H9 (cell line): ENCODE measurements at regions not wholly inside any gene's neighbourhood (a gene's known extent, or its start where the extent isn't known, plus 50 kb on each side); places are given as distances from the start of the nearest gene placed in this dataset.

Experiments
- DNase-seq: peaks from one replicate; pipeline ENCODE4 v3.0.0-alpha.2; 2017
- H2AFZ ChIP-seq: one replicate; pipeline ENCODE4 v1.6.1; 2013; ENCODE audit warnings: mild to moderate bottlenecking, low read length, control low read depth, moderate library complexity
- H2AK5ac ChIP-seq: 2 replicates; pipeline ENCODE4 v1.6.1; 2013; ENCODE audit warnings: low read length, control low read depth, mixed read lengths; ENCODE audit not compliant: insufficient read length
- H2BK120ac ChIP-seq: one replicate; pipeline ENCODE4 v1.6.1; 2013; ENCODE audit warnings: low read depth, mild to moderate bottlenecking, low read length, control low read depth, inconsistent platforms; ENCODE audit not compliant: poor library complexity, severe bottlenecking
- H2BK12ac ChIP-seq: 2 replicates; pipeline ENCODE4 v1.6.1; 2013; ENCODE audit warnings: low read length, control low read depth, mixed read lengths, low read depth; ENCODE audit not compliant: insufficient read length
- H2BK15ac ChIP-seq: 2 replicates; pipeline ENCODE4 v1.6.1; 2013; ENCODE audit warnings: low read depth, low read length, control low read depth
- H2BK20ac ChIP-seq: one replicate; pipeline ENCODE4 v1.6.1; 2013; ENCODE audit warnings: low read depth, mild to moderate bottlenecking, low read length, control low read depth, inconsistent platforms; ENCODE audit not compliant: poor library complexity, severe bottlenecking
- H2BK5ac ChIP-seq: 2 replicates; pipeline ENCODE4 v1.6.1; 2013; ENCODE audit warnings: low read length, control low read depth, mixed read lengths; ENCODE audit not compliant: insufficient read length
- H3K14ac ChIP-seq: 2 replicates; pipeline ENCODE4 v1.6.1; 2013; ENCODE audit warnings: low read length, control low read depth; ENCODE audit not compliant: insufficient read depth
- H3K18ac ChIP-seq: 2 replicates; pipeline ENCODE4 v1.6.1; 2013; ENCODE audit warnings: low read depth, mild to moderate bottlenecking, mixed read lengths, low read length, control low read depth; ENCODE audit not compliant: insufficient read length
- H3K23ac ChIP-seq: 2 replicates; pipeline ENCODE4 v1.6.1; 2013; ENCODE audit warnings: low read length, control low read depth, mixed read lengths, low read depth; ENCODE audit not compliant: insufficient read length
- H3K23me2 ChIP-seq: 2 replicates; pipeline ENCODE4 v1.6.1; 2013; ENCODE audit warnings: low read depth, mild to moderate bottlenecking, mixed read lengths, low read length, control low read depth; ENCODE audit not compliant: insufficient read length, poor library complexity, severe bottlenecking
- H3K27ac ChIP-seq: 2 replicates; pipeline ENCODE4 v1.5.1; 2013; ENCODE audit warnings: low read length, control low read depth, mixed read lengths, low read depth; ENCODE audit not compliant: insufficient read length
- H3K27me3 ChIP-seq: 2 replicates; pipeline ENCODE4 v1.6.1; 2013; ENCODE audit warnings: low read length, control low read depth, inconsistent platforms; ENCODE audit not compliant: insufficient read depth
- H3K4ac ChIP-seq: 2 replicates; pipeline ENCODE4 v1.6.1; 2013; ENCODE audit warnings: low read depth, mild to moderate bottlenecking, control low read depth, inconsistent platforms, low read length, moderate library complexity
- H3K4me1 ChIP-seq: 2 replicates; pipeline ENCODE4 v1.6.1; 2013; ENCODE audit warnings: low read length, control low read depth, inconsistent platforms; ENCODE audit not compliant: insufficient read depth
- H3K4me2 ChIP-seq: 2 replicates; pipeline ENCODE4 v1.6.1; 2013; ENCODE audit warnings: low read length, control low read depth, mixed read lengths; ENCODE audit not compliant: insufficient read length, insufficient read depth
- H3K56ac ChIP-seq: 2 replicates; pipeline ENCODE4 v1.6.1; 2013; ENCODE audit warnings: low read depth, mild to moderate bottlenecking, mixed read lengths, low read length, control low read depth; ENCODE audit not compliant: insufficient read length
- H3K79me1 ChIP-seq: 2 replicates; pipeline ENCODE4 v1.6.1; 2013; ENCODE audit warnings: low read depth, mild to moderate bottlenecking, moderate library complexity, low read length, control low read depth, inconsistent platforms; ENCODE audit not compliant: insufficient read depth, poor library complexity, severe bottlenecking
- H3K79me2 ChIP-seq: 2 replicates; pipeline ENCODE4 v1.6.1; 2013; ENCODE audit warnings: low read length, control low read depth, inconsistent platforms; ENCODE audit not compliant: insufficient read depth
- H3K9ac ChIP-seq: 2 replicates; pipeline ENCODE4 v1.6.1; 2013; ENCODE audit warnings: low read length, control low read depth, mixed read lengths; ENCODE audit not compliant: insufficient read length; ENCODE audit errors: extremely low read depth
- H3K9me3 ChIP-seq: one replicate; pipeline ENCODE4 v1.6.1; 2013; ENCODE audit warnings: low read depth, low read length, inconsistent platforms; ENCODE audit not compliant: control insufficient read depth
- H3T11ph ChIP-seq: one replicate; pipeline ENCODE4 v1.6.1; 2013; ENCODE audit warnings: mild to moderate bottlenecking, low read length, control low read depth, inconsistent platforms
- H4K20me1 ChIP-seq: one replicate; pipeline ENCODE4 v1.6.1; 2013; ENCODE audit not compliant: control insufficient read depth, insufficient read length, insufficient read depth
- H4K5ac ChIP-seq: 2 replicates; pipeline ENCODE4 v1.6.1; 2013; ENCODE audit warnings: low read depth, mild to moderate bottlenecking, mixed read lengths, low read length, control low read depth; ENCODE audit not compliant: insufficient read length
- H4K8ac ChIP-seq: replicated peaks from 2 replicates; pipeline ENCODE4 v1.6.1; 2013; ENCODE audit warnings: low read length, control low read depth, mixed read lengths, low read depth; ENCODE audit not compliant: insufficient read length
- H4K91ac ChIP-seq: 2 replicates; pipeline ENCODE4 v1.6.1; 2013; ENCODE audit warnings: low read depth, mild to moderate bottlenecking, moderate library complexity, mixed read lengths, low read length, control low read depth; ENCODE audit not compliant: insufficient read length
- H3K27ac Mint-ChIP-seq, 3 experiments: 2 replicates in 2 of 3; 3 replicates in 1 of 3; pipeline ENCODE4 v1.8.0; 2020 to 2021; ENCODE audit warnings: mixed read lengths in 3 of 3, mild to moderate bottlenecking in 1 of 3, moderate library complexity in 1 of 3
- H3K27me3 Mint-ChIP-seq: 2 replicates; pipeline ENCODE4 v1.8.0; 2021; ENCODE audit warnings: low read depth, mild to moderate bottlenecking, moderate library complexity, mixed read lengths
- H3K36me3 Mint-ChIP-seq, 3 experiments: 2 replicates in 2 of 3; 3 replicates in 1 of 3; pipeline ENCODE4 v1.8.0; 2020 to 2021; ENCODE audit warnings: low read depth in 3 of 3, mixed read lengths in 3 of 3; ENCODE audit not compliant: insufficient read depth in 1 of 3
- H3K4me1 Mint-ChIP-seq, 2 experiments: 2 replicates each; pipeline ENCODE4 v1.8.0; 2020; ENCODE audit warnings: mixed read lengths in 2 of 2
- H3K4me3 Mint-ChIP-seq, 2 experiments: 2 replicates in 1 of 2; 3 replicates in 1 of 2; pipeline ENCODE4 v1.8.0; 2020 to 2021; ENCODE audit warnings: mild to moderate bottlenecking in 2 of 2, mixed read lengths in 2 of 2, moderate library complexity in 1 of 2
- H3K9me3 Mint-ChIP-seq, 2 experiments: 2 replicates in 1 of 2; 3 replicates in 1 of 2; pipeline ENCODE4 v1.8.0; 2020; ENCODE audit warnings: mild to moderate bottlenecking in 2 of 2, mixed read lengths in 2 of 2, moderate library complexity in 1 of 2
- CTCF ChIP-seq: fragments of 200-600 bp; sonication (generic); conservative IDR thresholded peaks from 3 replicates; pipeline ENCODE4 v1.8.0; 2021; ENCODE audit warnings: antibody characterized with exemption, mild to moderate bottlenecking

- no peak overlapping the region for H3K9ac ChIP-seq
- H3K36me3 Mint-ChIP-seq: peaks cover 0 to 6% (median 2%) of the 10 kb centered on the region in 3 experiments; a peak in 4 of 7 replicates
- H3K23me2 ChIP-seq: no peaks in the 10 kb centered on the region
- no peak overlapping the region for H3T11ph ChIP-seq
- no peak overlapping the region for H2BK12ac ChIP-seq
- H3K4me3 Mint-ChIP-seq: no peak overlapping the region
- H3K4me1 ChIP-seq: no peaks in the 10 kb centered on the region
- no peak overlapping the region for H2BK15ac ChIP-seq
- no peaks in the 10 kb centered on the region for H3K4me1 Mint-ChIP-seq
- DNase-seq: no peak
- no peak for TF ChIP-seq CTCF
- no peak overlapping the region for H3K4ac ChIP-seq
- H3K56ac ChIP-seq: no peak overlapping the region
- no peak overlapping the region for H2AK5ac ChIP-seq
- no peak overlapping the region for H2BK120ac ChIP-seq
- H4K5ac ChIP-seq: no peak overlapping the region
- no peaks in the 10 kb centered on the region for H3K79me1 ChIP-seq
- no peaks in the 10 kb centered on the region for H3K27me3 Mint-ChIP-seq
- H4K8ac ChIP-seq: no peak overlapping the region
- no peak overlapping the region for H4K91ac ChIP-seq
- no peak overlapping the region for H3K4me2 ChIP-seq
- H3K27me3 ChIP-seq: no peaks in the 10 kb centered on the region
- H2AFZ ChIP-seq: no peak overlapping the region
- no peak overlapping the region for H2BK5ac ChIP-seq
- no peak overlapping the region for H3K18ac ChIP-seq
- H4K20me1 ChIP-seq: no peaks in the 10 kb centered on the region
- H3K14ac ChIP-seq: no peak overlapping the region
- no peaks in the 10 kb centered on the region for H3K79me2 ChIP-seq
- no peak overlapping the region for H3K27ac ChIP-seq
- H3K23ac ChIP-seq: no peak overlapping the region
- no peaks in the 10 kb centered on the region for H3K9me3 ChIP-seq
- H2BK20ac ChIP-seq: no peak overlapping the region
- peaks cover 4 to 6% of the 10 kb centered on the region in 2 experiments for H3K9me3 Mint-ChIP-seq
- H3K27ac Mint-ChIP-seq: no peak overlapping the region
Observed at GRCh38 chr21:19969156-19969555, 1029.1 kb upstream of the NCAM2 start.
